ENCODE measurements at regions not wholly inside any gene's neighbourhood (a gene's known extent, or its start where the extent isn't known, plus 50 kb on each side); places are given as distances from the start of the nearest gene placed in this dataset.

- no peak for DNase-seq (ENCODE audit: low spot score)
Observed at GRCh38 chr12:19572920-19573558, 133.7 kb downstream of the AEBP2 start.

- no peak for DNase-seq (ENCODE audit: low spot score)
Observed at GRCh38 chr12:19573866-19574265, 134.6 kb downstream of the AEBP2 start.

- no peak for DNase-seq (ENCODE audit: low spot score)
Observed at GRCh38 chr12:19574601-19575000, 135.3 kb downstream of the AEBP2 start.

- DNase-seq (ENCODE audit: low spot score) = no peak
Observed at GRCh38 chr12:19575337-19576243, 136.3 kb downstream of the AEBP2 start.

- DNase-seq (ENCODE audit: low spot score) = no peak
Observed at GRCh38 chr12:19576506-19577280, 137.4 kb downstream of the AEBP2 start.

GRCh38 chr12:19577281-19577530, 137.9 kb downstream of the AEBP2 start:
- no peak for DNase-seq (ENCODE audit: low spot score)

GRCh38 chr12:19584732-19585131, 145.4 kb downstream of the AEBP2 start:
- no peak for DNase-seq (ENCODE audit: low spot score)

- DNase-seq (ENCODE audit: low spot score) = no peak
Observed at GRCh38 chr12:19588951-19589350, 149.7 kb downstream of the AEBP2 start.

GRCh38 chr12:19591951-19592350, 152.7 kb downstream of the AEBP2 start:
- no peak for DNase-seq (ENCODE audit: low spot score)

GRCh38 chr12:19596434-19597166, 157.3 kb downstream of the AEBP2 start:
- DNase-seq (ENCODE audit: low spot score) = no peak

GRCh38 chr12:19597167-19598026, 158.1 kb downstream of the AEBP2 start:
- DNase-seq (ENCODE audit: low spot score) = no peak

GRCh38 chr12:19605720-19606119, 166.4 kb downstream of the AEBP2 start:
- no peak for DNase-seq (ENCODE audit: low spot score)

- no peak for DNase-seq (ENCODE audit: low spot score)
Observed at GRCh38 chr12:19608039-19608438, 168.7 kb downstream of the AEBP2 start.

- no peak for DNase-seq (ENCODE audit: low spot score)
Observed at GRCh38 chr12:19613051-19613535, 173.8 kb downstream of the AEBP2 start.

- no peak for DNase-seq (ENCODE audit: low spot score)
Observed at GRCh38 chr12:19614601-19615383, 175.5 kb downstream of the AEBP2 start.

- DNase-seq (ENCODE audit: low spot score) = no peak
Observed at GRCh38 chr12:19615384-19615725, 176.1 kb downstream of the AEBP2 start.

- DNase-seq (ENCODE audit: low spot score) = no peak
Observed at GRCh38 chr12:19616781-19617180, 177.5 kb downstream of the AEBP2 start.

GRCh38 chr12:19620222-19620621, 180.9 kb downstream of the AEBP2 start:
- no peak for DNase-seq (ENCODE audit: low spot score)

GRCh38 chr12:19623751-19624399, 184.6 kb downstream of the AEBP2 start:
- DNase-seq (ENCODE audit: low spot score) = no peak

GRCh38 chr12:19624491-19624890, 185.2 kb downstream of the AEBP2 start:
- no peak for DNase-seq (ENCODE audit: low spot score)

Measured in globus pallidus (tissue), 1 donor.